GM23338 (cell line): ENCODE measurements at regions not wholly inside any gene's neighbourhood (a gene's known extent, or its start where the extent isn't known, plus 50 kb on each side); places are given as distances from the start of the nearest gene placed in this dataset.

Experiments used
- ATAC-seq: fragments of 200-7000 bp; cut with Tn5 transposase; 3 replicates; pipeline ENCODE4 v1.9.1; 2020
- DNase-seq: peaks from one replicate; pipeline ENCODE4 v3.0.0-alpha.2; 2015; ENCODE audit warnings: low spot score
- H2AFZ ChIP-seq: fragments of 200-600 bp; sonication (generic); 2 replicates; pipeline ENCODE4 v1.8.0; 2016; ENCODE audit warnings: antibody characterized with exemption, mild to moderate bottlenecking, moderate library complexity
- H3F3A ChIP-seq: fragments of 200-600 bp; sonication (generic); replicated peaks from 2 replicates; pipeline ENCODE4 v1.8.0; 2017; ENCODE audit warnings: antibody characterized with exemption, mixed run types, low read depth
- H3K27ac ChIP-seq: fragments of 200-600 bp; sonication (generic); 2 replicates; pipeline ENCODE4 v1.6.1; 2016; ENCODE audit warnings: low read depth
- H3K27me3 ChIP-seq: fragments of 200-600 bp; sonication (generic); 2 replicates; pipeline ENCODE4 v1.8.0; 2016; ENCODE audit warnings: mild to moderate bottlenecking, mixed run types, moderate library complexity; ENCODE audit not compliant: insufficient read depth
- H3K36me3 ChIP-seq: fragments of 200-600 bp; sonication (generic); 2 replicates; pipeline ENCODE4 v1.8.0; 2016; ENCODE audit warnings: mild to moderate bottlenecking; ENCODE audit not compliant: insufficient read depth
- H3K4me1 ChIP-seq: fragments of 200-600 bp; sonication (generic); 2 replicates; pipeline ENCODE4 v1.8.0; 2016; ENCODE audit warnings: mild to moderate bottlenecking, moderate library complexity; ENCODE audit not compliant: insufficient read depth
- H3K4me2 ChIP-seq: fragments of 200-600 bp; sonication (generic); 2 replicates; pipeline ENCODE4 v1.7.1; 2017; ENCODE audit warnings: mixed run types
- H3K4me3 ChIP-seq: fragments of 200-600 bp; sonication (generic); 2 replicates; pipeline ENCODE4 v1.6.1; 2016; ENCODE audit warnings: mixed run types
- H3K79me2 ChIP-seq: fragments of 200-600 bp; sonication (generic); replicated peaks from 2 replicates; pipeline ENCODE4 v1.8.0; 2017; ENCODE audit warnings: mild to moderate bottlenecking; ENCODE audit not compliant: insufficient read depth
- H3K9me2 ChIP-seq: fragments of 200-600 bp; sonication (generic); 2 replicates; pipeline ENCODE4 v1.8.0; 2017; ENCODE audit not compliant: insufficient read depth
- H4K20me1 ChIP-seq: fragments of 200-600 bp; sonication (generic); replicated peaks from 2 replicates; pipeline ENCODE4 v1.8.0; 2017; ENCODE audit warnings: mild to moderate bottlenecking; ENCODE audit not compliant: insufficient read depth
- H3K27ac Mint-ChIP-seq: 2 replicates; pipeline ENCODE4 v1.8.0; 2020; ENCODE audit warnings: inconsistent platforms, mild to moderate bottlenecking, moderate library complexity, mixed read lengths
- H3K27me3 Mint-ChIP-seq: 3 replicates; pipeline ENCODE4 v1.8.0; 2022; ENCODE audit warnings: low read depth, mild to moderate bottlenecking, moderate library complexity, mixed read lengths, inconsistent platforms; ENCODE audit not compliant: insufficient read depth, poor library complexity
- H3K36me3 Mint-ChIP-seq: 3 replicates; pipeline ENCODE4 v1.8.0; 2021; ENCODE audit warnings: low read depth, mild to moderate bottlenecking, inconsistent platforms, moderate library complexity, mixed read lengths
- H3K4me1 Mint-ChIP-seq: 3 replicates; pipeline ENCODE4 v1.8.0; 2020; ENCODE audit warnings: mild to moderate bottlenecking, inconsistent platforms, mixed read lengths
- H3K4me3 Mint-ChIP-seq: 3 replicates; pipeline ENCODE4 v1.8.0; 2021; ENCODE audit warnings: moderate library complexity, mild to moderate bottlenecking, inconsistent platforms, mixed read lengths
- H3K9me3 Mint-ChIP-seq: 3 replicates; pipeline ENCODE4 v1.8.0; 2020; ENCODE audit warnings: moderate library complexity, mild to moderate bottlenecking, inconsistent platforms, mixed read lengths
- CREB1 ChIP-seq: fragments of 250-450 bp; sonication (Bioruptor Pico); IDR thresholded peaks from 2 replicates; pipeline ENCODE4 v1.5.0; 2020; ENCODE audit warnings: low read depth, mild to moderate bottlenecking, moderate library complexity
- CTCF ChIP-seq, 2 experiments: fragments of 200-600 bp in 1 of 2; sonication (generic) in 1 of 2; conservative IDR thresholded peaks; 2 replicates each; pipeline versions ENCODE4 v1.5.1 to v1.6.1; 2016 to 2017; ENCODE audit warnings: antibody characterized with exemption in 2 of 2, low read depth in 2 of 2, mild to moderate bottlenecking in 2 of 2, moderate library complexity in 1 of 2
- EZH2phosphoT487 ChIP-seq: fragments of 200-600 bp; sonication (generic); IDR thresholded peaks from one replicate; pipeline ENCODE4 v1.8.1; 2018; ENCODE audit warnings: antibody characterized with exemption; ENCODE audit not compliant: unreplicated experiment
- JUNB ChIP-seq: IDR thresholded peaks from one replicate; pipeline ENCODE4 v1.6.1; 2016; ENCODE audit warnings: antibody characterized with exemption; ENCODE audit not compliant: unreplicated experiment
- NANOG ChIP-seq: IDR thresholded peaks from 2 replicates; pipeline ENCODE4 v1.6.1; 2016; ENCODE audit warnings: antibody characterized with exemption, borderline replicate concordance
- POLR2AphosphoS5 ChIP-seq: IDR thresholded peaks from 2 replicates; pipeline ENCODE4 v1.6.1; 2016; ENCODE audit warnings: antibody characterized with exemption, low read depth
- STAT1 ChIP-seq: IDR thresholded peaks from one replicate; pipeline ENCODE4 v1.6.1; 2016; ENCODE audit warnings: antibody characterized with exemption; ENCODE audit not compliant: unreplicated experiment
- ZNF114 ChIP-seq: fragments of 250-450 bp; sonication (Bioruptor Pico); IDR thresholded peaks from 2 replicates; pipeline ENCODE4 v1.5.0; 2020; ENCODE audit warnings: mild to moderate bottlenecking, moderate library complexity
- ZNF331 ChIP-seq: fragments of 250-450 bp; sonication (Bioruptor Pico); IDR thresholded peaks from 2 replicates; pipeline ENCODE4 v1.5.0; 2020; ENCODE audit warnings: low read depth, mild to moderate bottlenecking, moderate library complexity
- TF ChIP-seq, protein P1 (sequence below): IDR thresholded peaks from 2 replicates; pipeline ENCODE4 v1.6.1; 2016; ENCODE audit warnings: antibody characterized with exemption
- TF ChIP-seq, protein P2 (sequence below): IDR thresholded peaks from one replicate; pipeline ENCODE4 v1.6.1; 2018; ENCODE audit warnings: antibody characterized with exemption; ENCODE audit not compliant: unreplicated experiment

- Mint-ChIP-seq H3K9me3 (no peaks in the 10 kb centered on the region), H3K36me3 (no peaks in the 10 kb centered on the region), H3K4me3 (no peak overlapping the region), H3K27ac (no peak overlapping the region), H3K4me1 (peaks cover 2% of the 10 kb centered on the region; the same call in 1 of the 3 replicates), H3K27me3 (no peaks in the 10 kb centered on the region)
- H4K20me1 ChIP-seq: no peaks in the 10 kb centered on the region
- H3K9me2 ChIP-seq: no peaks in the 10 kb centered on the region; the same call in 1 of the 2 replicates
- no peaks in the 10 kb centered on the region for H3K4me1 ChIP-seq
- no peak for ATAC-seq
- no peak overlapping the region for H3K27ac ChIP-seq
- no peak overlapping the region for H3K4me3 ChIP-seq
- no peaks in the 10 kb centered on the region for H3K27me3 ChIP-seq
- H3K4me2 ChIP-seq: no peak overlapping the region
- DNase-seq: no peak
- H2AFZ ChIP-seq: no peak overlapping the region
- TF ChIP-seq, protein P1, sequence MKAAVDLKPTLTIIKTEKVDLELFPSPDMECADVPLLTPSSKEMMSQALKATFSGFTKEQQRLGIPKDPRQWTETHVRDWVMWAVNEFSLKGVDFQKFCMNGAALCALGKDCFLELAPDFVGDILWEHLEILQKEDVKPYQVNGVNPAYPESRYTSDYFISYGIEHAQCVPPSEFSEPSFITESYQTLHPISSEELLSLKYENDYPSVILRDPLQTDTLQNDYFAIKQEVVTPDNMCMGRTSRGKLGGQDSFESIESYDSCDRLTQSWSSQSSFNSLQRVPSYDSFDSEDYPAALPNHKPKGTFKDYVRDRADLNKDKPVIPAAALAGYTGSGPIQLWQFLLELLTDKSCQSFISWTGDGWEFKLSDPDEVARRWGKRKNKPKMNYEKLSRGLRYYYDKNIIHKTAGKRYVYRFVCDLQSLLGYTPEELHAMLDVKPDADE: no peak
- TF ChIP-seq STAT1: no peak
- TF ChIP-seq EZH2phosphoT487: no peak
- TF ChIP-seq NANOG: no peak
- TF ChIP-seq POLR2AphosphoS5: no peak
- TF ChIP-seq CTCF (conservative IDR thresholded peaks at IDR 0.05; ENCODE audit: low read depth in 2 of 2): no peak
- TF ChIP-seq ZNF331 (CRISPR knock-in tag): no peak
- TF ChIP-seq, protein P2, sequence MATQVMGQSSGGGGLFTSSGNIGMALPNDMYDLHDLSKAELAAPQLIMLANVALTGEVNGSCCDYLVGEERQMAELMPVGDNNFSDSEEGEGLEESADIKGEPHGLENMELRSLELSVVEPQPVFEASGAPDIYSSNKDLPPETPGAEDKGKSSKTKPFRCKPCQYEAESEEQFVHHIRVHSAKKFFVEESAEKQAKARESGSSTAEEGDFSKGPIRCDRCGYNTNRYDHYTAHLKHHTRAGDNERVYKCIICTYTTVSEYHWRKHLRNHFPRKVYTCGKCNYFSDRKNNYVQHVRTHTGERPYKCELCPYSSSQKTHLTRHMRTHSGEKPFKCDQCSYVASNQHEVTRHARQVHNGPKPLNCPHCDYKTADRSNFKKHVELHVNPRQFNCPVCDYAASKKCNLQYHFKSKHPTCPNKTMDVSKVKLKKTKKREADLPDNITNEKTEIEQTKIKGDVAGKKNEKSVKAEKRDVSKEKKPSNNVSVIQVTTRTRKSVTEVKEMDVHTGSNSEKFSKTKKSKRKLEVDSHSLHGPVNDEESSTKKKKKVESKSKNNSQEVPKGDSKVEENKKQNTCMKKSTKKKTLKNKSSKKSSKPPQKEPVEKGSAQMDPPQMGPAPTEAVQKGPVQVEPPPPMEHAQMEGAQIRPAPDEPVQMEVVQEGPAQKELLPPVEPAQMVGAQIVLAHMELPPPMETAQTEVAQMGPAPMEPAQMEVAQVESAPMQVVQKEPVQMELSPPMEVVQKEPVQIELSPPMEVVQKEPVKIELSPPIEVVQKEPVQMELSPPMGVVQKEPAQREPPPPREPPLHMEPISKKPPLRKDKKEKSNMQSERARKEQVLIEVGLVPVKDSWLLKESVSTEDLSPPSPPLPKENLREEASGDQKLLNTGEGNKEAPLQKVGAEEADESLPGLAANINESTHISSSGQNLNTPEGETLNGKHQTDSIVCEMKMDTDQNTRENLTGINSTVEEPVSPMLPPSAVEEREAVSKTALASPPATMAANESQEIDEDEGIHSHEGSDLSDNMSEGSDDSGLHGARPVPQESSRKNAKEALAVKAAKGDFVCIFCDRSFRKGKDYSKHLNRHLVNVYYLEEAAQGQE: no peak
- no peak for TF ChIP-seq ZNF114 (CRISPR knock-in tag)
- TF ChIP-seq CREB1 (CRISPR knock-in tag): no peak
- no peak for TF ChIP-seq JUNB
- H3F3A ChIP-seq: no peaks in the 10 kb centered on the region
- H3K36me3 ChIP-seq: no peaks in the 10 kb centered on the region
- H3K79me2 ChIP-seq: no peaks in the 10 kb centered on the region
These were observed 644.0 kb downstream of the PTPRC start for GRCh38 chr1:199282751-199283305.
